Esophagus (tissue), 2 donors: ENCODE measurements at regions not wholly inside any gene's neighbourhood (a gene's known extent, or its start where the extent isn't known, plus 50 kb on each side); places are given as distances from the start of the nearest gene placed in this dataset.

Experiments used
- H3K27ac ChIP-seq, 2 donors: one replicate each; pipeline ENCODE4 v1.5.1; 2013; ENCODE audit warnings: low read depth in 2 of 2, mild to moderate bottlenecking in 2 of 2, inconsistent platforms in 1 of 2, low read length in 1 of 2, moderate library complexity in 1 of 2
- H3K27me3 ChIP-seq, 2 donors: one replicate each; pipeline ENCODE4 v1.6.1; 2013; ENCODE audit warnings: low read length in 2 of 2, control low read depth in 1 of 2, mild to moderate bottlenecking in 1 of 2; ENCODE audit not compliant: insufficient read depth in 2 of 2, control insufficient read depth in 1 of 2
- H3K36me3 ChIP-seq, 2 donors: one replicate each; pipeline ENCODE4 v1.6.1; 2013; ENCODE audit warnings: low read length in 1 of 2; ENCODE audit not compliant: control insufficient read depth in 2 of 2, insufficient read depth in 2 of 2
- H3K4me1 ChIP-seq, 2 donors: one replicate each; pipeline ENCODE4 v1.6.1; 2013; ENCODE audit warnings: low read length in 1 of 2; ENCODE audit not compliant: control insufficient read depth in 2 of 2, insufficient read depth in 2 of 2
- H3K4me3 ChIP-seq, 2 donors: one replicate each; pipeline ENCODE4 v1.5.1; 2013; ENCODE audit warnings: low read length in 2 of 2, mild to moderate bottlenecking in 2 of 2, low read depth in 1 of 2, moderate library complexity in 1 of 2
- H3K9me3 ChIP-seq, 2 donors: one replicate each; pipeline ENCODE4 v1.6.1; 2013; ENCODE audit warnings: mild to moderate bottlenecking in 2 of 2, low read depth in 1 of 2, low read length in 1 of 2, moderate library complexity in 1 of 2; ENCODE audit not compliant: control insufficient read depth in 2 of 2, insufficient read depth in 1 of 2
- WGBS, 2 donors: extraction: QIAGEN DNeasy Blood & Tissue Kit; methylation state at CpG; one replicate each; pipeline ENCODE4 v1.1.7; 2013; 5-methylcytosine and 5-hydroxymethylcytosine counted together
- donor health status: healthy with polysubstance abuse.
- donor health status: Bipolar disorder and iron deficiency.

DNA sequence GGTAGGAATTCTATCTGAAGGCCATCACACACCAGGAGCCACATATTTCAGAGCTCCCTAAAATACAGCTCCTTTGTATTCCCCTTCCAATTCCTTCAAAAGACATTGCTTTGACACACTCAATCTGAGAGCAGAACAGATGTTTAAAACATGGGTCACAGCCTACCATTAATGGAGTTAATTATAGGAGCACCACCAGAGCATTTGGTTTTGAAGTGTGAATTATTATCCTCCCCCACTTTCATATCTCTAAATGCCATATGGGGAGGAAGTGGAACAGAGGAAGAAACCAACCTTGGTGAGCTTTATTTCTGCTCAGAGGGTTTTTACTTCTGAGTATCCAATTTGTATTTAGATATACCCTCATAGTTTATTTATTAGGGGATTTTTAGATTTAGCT lies 50.7 kb upstream of the TNFRSF21 start:
- H3K9me3 ChIP-seq, result no peaks in the 10 kb centered on the region
- no peaks in the 10 kb centered on the region for H3K36me3 ChIP-seq
- H3K4me3 ChIP-seq, result no peak overlapping the region
- H3K4me1 ChIP-seq, result no peaks in the 10 kb centered on the region
- H3K27ac ChIP-seq, result no peak overlapping the region
- H3K27me3 ChIP-seq, result no peaks in the 10 kb centered on the region

DNA sequence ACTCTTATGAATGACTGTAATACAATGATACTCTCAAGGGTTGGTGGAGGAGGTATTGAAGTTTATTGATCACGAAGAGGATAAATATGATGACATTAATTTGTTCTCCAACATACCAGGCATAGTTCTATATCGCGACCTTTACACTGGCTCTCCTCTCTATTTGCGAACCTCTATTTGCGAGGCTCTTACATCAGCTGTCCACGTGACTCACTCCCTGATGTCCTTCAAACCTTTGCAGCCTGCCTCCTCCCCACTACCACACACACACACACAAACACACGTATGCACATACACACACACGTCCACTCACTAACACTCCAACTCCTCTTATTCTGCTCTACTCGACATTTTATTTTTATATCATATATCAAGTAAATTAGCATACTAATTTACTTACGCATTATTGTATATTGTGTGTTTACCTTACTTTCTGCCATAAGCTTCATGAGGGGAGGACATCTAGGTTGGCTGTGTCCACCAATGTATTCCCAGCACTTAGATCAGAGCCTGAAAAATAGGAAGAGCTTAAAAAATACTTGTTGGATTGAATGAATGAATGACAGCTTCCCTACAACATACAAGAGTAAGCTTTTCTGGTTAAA lies 53.3 kb upstream of the TNFRSF21 start:
- Histone ChIP-seq H3K36me3 (no peaks in the 10 kb centered on the region), H3K4me3 (no peak overlapping the region), H3K27me3 (no peaks in the 10 kb centered on the region), H3K4me1 (no peaks in the 10 kb centered on the region), H3K27ac (no peak overlapping the region), H3K9me3 (no peaks in the 10 kb centered on the region)
- 72 to 86% methylated on average over 10 of the region's 10 CpGs for WGBS, 2 donors

DNA sequence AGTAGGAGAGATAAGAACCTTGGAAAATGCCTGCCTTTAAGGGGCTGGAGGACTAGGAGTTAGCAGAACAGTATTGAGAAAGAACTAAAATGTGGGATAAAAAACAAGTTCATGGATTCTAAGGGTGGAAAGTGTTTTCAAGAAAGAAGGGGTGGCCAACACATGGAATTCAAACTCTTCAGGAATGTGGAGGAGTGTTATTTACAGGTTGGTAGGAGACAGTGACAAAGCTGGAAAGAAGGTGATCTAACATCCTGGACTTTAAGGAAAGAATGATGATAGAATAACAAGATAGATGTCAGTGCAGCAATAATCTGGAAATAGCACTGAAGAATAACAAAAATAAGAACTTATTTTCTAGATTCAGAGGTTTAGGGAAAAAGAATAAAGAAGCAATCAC lies 54.0 kb upstream of the TNFRSF21 start:
- no peak overlapping the region for H3K4me3 ChIP-seq
- no peaks in the 10 kb centered on the region for H3K9me3 ChIP-seq
- H3K27ac ChIP-seq, result no peak overlapping the region
- no peaks in the 10 kb centered on the region for H3K36me3 ChIP-seq
- H3K27me3 ChIP-seq, result no peaks in the 10 kb centered on the region
- H3K4me1 ChIP-seq, result no peaks in the 10 kb centered on the region

DNA sequence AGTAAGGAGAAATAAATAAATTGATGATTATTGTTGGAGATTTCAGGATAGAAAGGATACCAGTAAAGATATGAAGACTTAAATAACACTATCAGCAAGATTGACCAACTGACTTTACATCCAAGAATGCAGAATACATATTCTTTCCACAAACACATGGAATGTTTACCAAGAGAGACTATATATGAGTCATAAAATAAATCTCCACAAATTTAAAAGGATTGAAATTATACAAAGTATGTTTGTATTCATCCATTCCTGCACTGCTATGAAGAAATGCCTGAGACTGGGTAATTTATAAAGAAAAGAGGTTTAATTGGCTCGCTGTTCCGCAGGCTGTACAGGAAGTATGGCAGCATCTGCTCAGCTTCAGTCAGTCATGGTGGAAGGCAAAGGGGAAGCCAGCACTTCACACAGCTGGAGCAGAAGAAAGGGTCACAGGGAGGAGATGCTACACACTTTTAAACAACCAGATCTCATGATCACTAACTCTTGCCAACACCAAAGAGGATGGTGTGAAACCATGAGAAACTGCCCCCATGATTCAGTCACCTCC lies 56.7 kb upstream of the TNFRSF21 start:
- no peaks in the 10 kb centered on the region for H3K4me1 ChIP-seq
- H3K27me3 ChIP-seq, result no peaks in the 10 kb centered on the region
- WGBS, 2 donors, result 82 to 87% methylated on average over 2 of the region's 2 CpGs
- H3K36me3 ChIP-seq, result no peaks in the 10 kb centered on the region
- no peak overlapping the region for H3K4me3 ChIP-seq
- no peaks in the 10 kb centered on the region for H3K9me3 ChIP-seq
- no peak overlapping the region for H3K27ac ChIP-seq

DNA sequence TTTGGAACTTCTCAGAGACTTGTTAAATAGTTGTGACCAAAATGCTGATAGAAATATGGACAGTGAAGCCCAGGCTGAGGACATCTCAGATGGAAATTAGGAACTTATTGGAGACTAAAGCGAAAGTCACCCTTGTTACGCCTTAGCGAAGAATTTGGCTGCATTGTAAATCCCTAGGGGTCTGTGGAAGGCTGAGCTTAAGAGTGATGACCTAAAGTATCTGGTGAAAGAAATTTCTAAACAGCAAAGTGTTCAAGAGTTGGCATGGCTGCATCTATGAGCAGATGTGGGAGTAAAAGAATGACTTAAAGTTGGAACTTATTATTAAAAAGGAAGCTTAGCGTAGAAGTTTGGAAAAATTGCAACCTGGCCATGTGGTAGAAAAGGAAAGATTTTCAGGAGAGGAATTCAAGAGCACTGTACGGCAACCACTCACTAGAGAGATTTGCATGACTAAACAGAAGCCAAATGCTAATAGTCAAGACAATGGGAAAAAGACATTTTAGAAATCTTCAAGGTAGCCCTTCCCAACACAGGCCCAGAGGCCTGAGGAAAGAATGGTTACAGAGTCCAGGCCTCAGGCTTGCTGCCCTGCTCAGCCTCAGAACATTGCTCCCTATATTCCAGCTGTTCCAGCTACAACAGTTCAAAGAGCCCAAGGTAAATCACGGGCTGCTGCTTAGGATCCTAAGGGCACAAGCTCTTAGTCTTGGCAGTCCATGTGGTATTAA lies 61.6 kb upstream of the TNFRSF21 start:
- no peaks in the 10 kb centered on the region for H3K36me3 ChIP-seq
- no peaks in the 10 kb centered on the region for H3K9me3 ChIP-seq
- H3K27ac ChIP-seq, result no peak overlapping the region
- H3K4me3 ChIP-seq, result no peak overlapping the region
- H3K4me1 ChIP-seq, result no peaks in the 10 kb centered on the region
- 84% methylated on average over 6 of the region's 6 CpGs for WGBS, 2 donors
- H3K27me3 ChIP-seq, result no peaks in the 10 kb centered on the region

DNA sequence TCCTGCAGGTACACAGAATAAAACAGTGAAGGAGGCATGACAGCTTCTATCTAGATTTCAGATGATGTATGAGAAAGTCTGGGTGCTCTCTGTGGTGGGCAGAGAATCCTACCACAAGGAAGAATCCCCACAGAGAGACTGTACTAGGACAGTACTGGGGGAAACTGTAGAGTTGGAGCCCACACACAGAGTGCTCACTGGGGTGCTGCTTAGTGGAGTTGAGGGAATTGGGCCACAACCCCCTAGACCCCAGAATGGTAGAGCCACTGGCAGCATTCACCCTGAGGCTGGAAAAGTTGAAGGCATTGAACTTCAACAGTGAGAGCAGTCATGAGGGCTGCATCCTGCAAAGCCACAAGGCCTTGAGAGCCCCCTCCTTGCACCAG lies 62.2 kb upstream of the TNFRSF21 start:
- Histone ChIP-seq H3K27me3 (no peaks in the 10 kb centered on the region), H3K27ac (no peak overlapping the region), H3K4me3 (no peak overlapping the region), H3K36me3 (no peaks in the 10 kb centered on the region), H3K9me3 (no peaks in the 10 kb centered on the region), H3K4me1 (no peaks in the 10 kb centered on the region)

DNA sequence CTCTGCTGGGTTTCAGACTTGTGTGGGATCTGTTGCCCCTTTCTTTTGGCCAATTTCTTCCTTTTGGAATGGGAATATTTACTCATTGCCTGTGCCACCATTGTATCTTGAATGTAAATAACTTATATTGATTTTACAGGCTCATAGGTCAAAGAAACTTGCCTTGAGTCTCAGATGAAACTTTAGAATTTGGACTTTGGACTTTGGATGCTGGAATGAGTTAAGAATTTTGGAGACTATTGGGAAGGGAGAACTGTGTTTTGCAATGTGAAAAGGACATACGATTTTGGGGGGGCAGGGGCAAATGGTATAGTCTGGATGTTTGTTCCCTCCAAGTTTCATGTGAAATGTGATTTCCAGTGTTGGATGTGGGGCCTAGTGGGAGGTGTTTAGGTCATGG lies 62.6 kb upstream of the TNFRSF21 start:
- no peaks in the 10 kb centered on the region for H3K9me3 ChIP-seq
- 58 to 70% methylated on average over 1 of the region's 1 CpG for WGBS, 2 donors
- no peak overlapping the region for H3K4me3 ChIP-seq
- H3K27me3 ChIP-seq, result no peaks in the 10 kb centered on the region
- H3K27ac ChIP-seq, result no peak overlapping the region
- H3K4me1 ChIP-seq, result no peaks in the 10 kb centered on the region
- no peaks in the 10 kb centered on the region for H3K36me3 ChIP-seq

DNA sequence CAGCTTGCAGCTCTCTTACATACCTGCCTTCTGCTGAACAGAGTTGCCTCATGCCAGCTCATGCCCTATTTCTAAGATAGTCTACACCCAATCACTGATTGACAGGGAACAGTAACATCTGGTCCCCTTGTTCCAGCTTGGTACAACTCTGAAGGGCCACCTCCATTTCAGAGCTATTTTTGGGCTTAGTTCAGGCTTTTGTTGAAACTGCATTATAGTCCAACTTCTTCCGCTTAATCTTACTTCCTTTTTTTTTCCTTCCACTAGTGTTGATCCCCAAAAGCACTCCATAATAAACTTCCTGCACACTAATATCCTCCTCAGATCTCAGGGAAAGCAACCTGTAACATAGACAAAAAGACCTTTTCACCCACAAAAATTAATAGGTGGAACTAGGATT lies 65.7 kb upstream of the TNFRSF21 start:
- Histone ChIP-seq H3K27me3 (peaks cover 0 to 3% of the 10 kb centered on the region in 2 donors), H3K27ac (no peak overlapping the region), H3K36me3 (no peaks in the 10 kb centered on the region), H3K4me1 (no peaks in the 10 kb centered on the region), H3K4me3 (no peak overlapping the region), H3K9me3 (no peaks in the 10 kb centered on the region)
- WGBS, 2 donors, result 45 to 93% methylated on average over 1 of the region's 1 CpG

DNA sequence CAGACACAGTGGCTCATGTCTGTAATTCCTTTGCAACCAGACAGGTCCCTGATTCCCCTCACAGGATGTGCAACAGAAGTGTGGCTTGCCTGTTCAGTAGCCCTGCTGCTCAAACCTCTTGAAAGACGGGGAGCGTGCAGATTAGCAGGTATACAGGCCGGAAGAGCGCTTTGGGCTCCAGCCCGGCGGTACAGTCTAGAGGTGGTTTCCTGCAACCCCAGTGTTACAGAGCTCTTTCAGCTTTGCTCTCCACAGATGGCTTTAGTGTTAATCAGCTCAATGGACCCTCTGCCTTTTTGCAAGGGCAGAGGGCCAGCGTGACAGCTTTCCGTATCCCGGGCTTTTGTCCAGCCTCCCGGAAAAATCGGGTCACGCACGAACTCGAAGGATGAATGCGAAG lies 67.2 kb upstream of the TNFRSF21 start:
- no peak overlapping the region for H3K27ac ChIP-seq
- no peak overlapping the region for H3K4me3 ChIP-seq
- H3K9me3 ChIP-seq, result no peaks in the 10 kb centered on the region
- peaks cover 0 to 3% of the 10 kb centered on the region in 2 donors for H3K27me3 ChIP-seq
- whole genome bisulfite sequencing, 2 donors, result 87% methylated on average over 15 of the region's 15 CpGs
- no peaks in the 10 kb centered on the region for H3K36me3 ChIP-seq
- no peaks in the 10 kb centered on the region for H3K4me1 ChIP-seq

DNA sequence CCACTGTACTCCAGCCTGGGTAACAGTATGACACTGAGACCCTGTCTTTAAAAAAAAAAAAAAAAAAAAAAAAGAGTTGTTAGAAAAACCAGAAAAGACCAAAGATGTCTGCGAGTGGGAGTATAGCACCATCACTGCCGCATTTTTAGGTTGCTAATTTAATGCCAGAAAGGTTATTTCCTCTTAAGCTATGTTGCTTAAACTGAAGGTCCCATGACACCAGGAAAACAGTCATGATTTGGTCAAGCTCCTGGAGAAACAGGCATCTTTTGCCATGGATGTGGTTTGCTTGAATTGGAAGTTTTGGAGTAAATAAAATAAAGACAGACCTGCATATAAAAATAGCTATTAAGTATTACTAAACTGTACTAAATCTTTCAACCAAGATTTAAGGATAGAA lies 68.3 kb upstream of the TNFRSF21 start:
- no peak overlapping the region for H3K4me3 ChIP-seq
- H3K27ac ChIP-seq, result no peak overlapping the region
- 85 to 86% methylated on average over 2 of the region's 2 CpGs for WGBS, 2 donors
- no peaks in the 10 kb centered on the region for H3K9me3 ChIP-seq
- no peaks in the 10 kb centered on the region for H3K4me1 ChIP-seq
- no peaks in the 10 kb centered on the region for H3K36me3 ChIP-seq
- H3K27me3 ChIP-seq, result peaks cover 0 to 3% of the 10 kb centered on the region in 2 donors
